IPS DF 6.9 (cell line): ENCODE measurements at regions not wholly inside any gene's neighbourhood (a gene's known extent, or its start where the extent isn't known, plus 50 kb on each side); places are given as distances from the start of the nearest gene placed in this dataset.

Experiments
- DNase-seq: peaks from one replicate; pipeline ENCODE4 v3.0.0-alpha.2; 2013; ENCODE audit warnings: low read depth, low spot score
- H3K27ac ChIP-seq: one replicate; pipeline ENCODE4 v1.5.1; 2013; ENCODE audit warnings: low read length, control low read depth
- H3K27me3 ChIP-seq: 2 replicates; pipeline ENCODE4 v1.6.1; 2013; ENCODE audit warnings: mild to moderate bottlenecking, low read length; ENCODE audit not compliant: control insufficient read depth, insufficient read depth
- H3K36me3 ChIP-seq: 2 replicates; pipeline ENCODE4 v1.6.1; 2013; ENCODE audit warnings: low read length; ENCODE audit not compliant: control insufficient read depth, insufficient read depth
- H3K4me1 ChIP-seq: 2 replicates; pipeline ENCODE4 v1.6.1; 2013; ENCODE audit warnings: low read length; ENCODE audit not compliant: control insufficient read depth, insufficient read depth
- H3K4me3 ChIP-seq: 2 replicates; pipeline ENCODE4 v1.5.1; 2013; ENCODE audit warnings: mild to moderate bottlenecking, low read length
- H3K9me3 ChIP-seq: 2 replicates; pipeline ENCODE4 v1.6.1; 2013; ENCODE audit warnings: low read length, inconsistent platforms; ENCODE audit not compliant: control insufficient read depth, insufficient read depth
- WGBS: extraction: QIAGEN DNeasy Blood & Tissue Kit; methylation state at CpG from one replicate; pipeline ENCODE4 v1.1.7; 2013; ENCODE audit warnings: mixed read lengths, missing lambda C conversion rate; ENCODE audit not compliant: insufficient read length, insufficient coverage; 5-methylcytosine and 5-hydroxymethylcytosine counted together

DNA sequence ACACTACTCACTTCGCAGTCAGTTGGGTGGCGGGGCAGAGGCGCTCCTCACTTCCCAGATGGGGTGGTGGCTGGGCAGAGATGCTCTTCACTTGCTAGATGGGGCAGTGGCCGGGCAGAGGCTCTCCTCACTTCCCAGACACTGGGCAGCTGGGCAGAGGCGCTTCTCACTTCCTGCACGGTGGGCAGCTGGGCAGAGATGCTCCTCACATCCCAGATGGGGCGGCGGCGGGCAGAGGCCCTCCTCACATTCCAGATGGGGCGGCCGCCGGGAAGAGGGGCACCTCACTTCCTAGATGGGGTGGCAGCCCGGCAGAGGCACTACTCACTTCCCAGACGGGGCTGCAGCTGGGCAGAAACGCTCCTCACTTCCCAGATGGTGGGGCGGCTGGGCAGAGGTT, 199.8 kb downstream of the RTL9 start:
- WGBS = no CpG with 5 or more reads among the region's 16 CpGs
- Histone ChIP-seq H3K9me3 (no peaks in the 10 kb centered on the region), H3K27ac (no peak overlapping the region), H3K36me3 (no peaks in the 10 kb centered on the region), H3K4me1 (no peaks in the 10 kb centered on the region), H3K4me3 (no peak overlapping the region), H3K27me3 (no peaks in the 10 kb centered on the region)
- DNase-seq = no peak

DNA sequence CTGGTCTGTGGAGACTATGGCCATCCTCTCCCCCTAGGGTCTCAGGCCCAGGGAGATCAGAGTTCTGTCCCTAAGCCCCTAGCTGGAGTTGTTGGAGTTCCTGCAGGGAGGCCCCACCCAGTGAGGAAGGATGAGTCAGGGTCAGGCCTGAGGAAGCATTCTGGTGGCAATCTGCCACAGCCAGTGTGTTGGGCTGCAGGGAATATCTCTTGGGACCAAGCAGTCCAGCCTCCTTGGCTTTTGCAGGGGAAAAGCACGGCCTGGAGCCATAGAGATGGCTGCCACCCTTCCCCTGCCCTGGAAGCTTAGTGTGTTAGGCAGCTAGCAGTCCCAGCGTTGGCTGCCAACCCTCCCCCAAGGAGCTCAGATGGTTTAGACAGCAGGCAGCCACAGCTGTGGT, 202.4 kb downstream of the RTL9 start:
- H3K9me3 ChIP-seq = no peaks in the 10 kb centered on the region
- DNase-seq = no peak
- no CpG with 5 or more reads among the region's 2 CpGs for WGBS
- H3K27me3 ChIP-seq = no peaks in the 10 kb centered on the region
- H3K36me3 ChIP-seq = no peaks in the 10 kb centered on the region
- H3K4me1 ChIP-seq = no peaks in the 10 kb centered on the region
- no peak overlapping the region for H3K4me3 ChIP-seq
- no peak overlapping the region for H3K27ac ChIP-seq

DNA sequence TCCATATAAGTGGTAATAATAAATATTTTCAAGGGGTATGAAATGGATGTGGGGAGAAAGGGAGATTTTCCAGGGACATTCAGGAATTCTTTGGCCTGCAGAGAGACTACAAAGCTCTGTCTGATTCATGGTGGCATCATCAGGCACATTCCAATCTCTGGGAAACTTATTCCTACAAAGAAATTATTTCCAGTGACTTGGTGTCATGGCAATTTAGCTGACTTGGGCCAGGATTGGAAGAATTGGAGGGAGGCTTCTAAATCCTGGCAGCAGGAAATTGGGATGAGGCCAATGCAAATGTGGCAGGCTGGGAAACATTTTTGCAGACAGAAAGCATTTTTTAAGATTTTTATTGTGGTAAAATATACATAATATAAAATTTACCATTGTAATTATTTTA, 204.6 kb downstream of the RTL9 start:
- no peak for DNase-seq
- Histone ChIP-seq H3K27ac (no peak overlapping the region), H3K36me3 (no peaks in the 10 kb centered on the region), H3K4me3 (no peak overlapping the region), H3K9me3 (no peaks in the 10 kb centered on the region), H3K4me1 (no peaks in the 10 kb centered on the region), H3K27me3 (no peaks in the 10 kb centered on the region)

DNA sequence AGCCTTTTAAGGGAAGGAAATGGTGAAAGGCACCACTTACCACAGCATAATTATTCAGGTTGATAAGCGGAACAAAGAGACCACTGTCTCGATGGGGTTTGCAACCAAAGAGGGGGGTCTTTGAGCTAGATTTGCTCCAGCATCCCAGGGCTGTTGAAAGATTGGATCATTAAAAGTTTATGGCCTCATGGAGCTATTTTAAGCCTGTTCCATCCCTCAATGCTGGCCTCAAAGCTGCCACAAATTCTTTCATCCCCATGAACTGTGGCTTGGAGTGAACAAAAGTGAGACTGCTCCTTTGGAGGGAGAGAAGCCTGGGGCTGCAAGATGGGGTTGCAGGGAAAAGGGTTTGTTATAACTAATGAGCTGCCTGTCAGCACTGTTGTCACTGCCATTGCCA, 209.8 kb downstream of the RTL9 start:
- Histone ChIP-seq H3K4me1 (no peaks in the 10 kb centered on the region), H3K4me3 (no peak overlapping the region), H3K27me3 (no peaks in the 10 kb centered on the region), H3K9me3 (no peaks in the 10 kb centered on the region), H3K27ac (no peak overlapping the region), H3K36me3 (no peaks in the 10 kb centered on the region)
- DNase-seq = no peak
- WGBS = no CpG with 5 or more reads among the region's 2 CpGs

DNA sequence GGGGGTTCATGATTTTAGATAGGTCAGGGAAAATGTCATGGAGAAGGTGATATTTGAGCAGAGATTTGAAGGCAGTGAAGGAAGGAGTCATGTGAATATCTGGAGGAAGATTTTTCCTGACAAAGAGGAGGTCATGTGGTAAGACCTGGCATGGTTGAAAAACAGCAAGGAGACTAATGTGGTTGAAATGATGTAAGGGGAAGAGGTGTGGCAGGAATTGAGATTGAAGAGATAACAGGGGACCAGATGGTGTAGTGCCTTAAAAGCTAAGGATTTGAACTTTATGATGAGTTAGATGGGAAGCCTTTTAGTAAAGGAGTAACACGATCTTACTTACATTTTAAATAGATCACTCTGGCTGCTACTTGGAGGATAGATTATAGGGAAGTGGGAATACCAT, 210.9 kb downstream of the RTL9 start:
- Histone ChIP-seq H3K9me3 (no peaks in the 10 kb centered on the region), H3K4me1 (no peaks in the 10 kb centered on the region), H3K36me3 (no peaks in the 10 kb centered on the region), H3K27me3 (no peaks in the 10 kb centered on the region), H3K27ac (no peak overlapping the region), H3K4me3 (no peak overlapping the region)
- DNase-seq = no peak
- WGBS = no CpG with 5 or more reads among the region's 1 CpG

DNA sequence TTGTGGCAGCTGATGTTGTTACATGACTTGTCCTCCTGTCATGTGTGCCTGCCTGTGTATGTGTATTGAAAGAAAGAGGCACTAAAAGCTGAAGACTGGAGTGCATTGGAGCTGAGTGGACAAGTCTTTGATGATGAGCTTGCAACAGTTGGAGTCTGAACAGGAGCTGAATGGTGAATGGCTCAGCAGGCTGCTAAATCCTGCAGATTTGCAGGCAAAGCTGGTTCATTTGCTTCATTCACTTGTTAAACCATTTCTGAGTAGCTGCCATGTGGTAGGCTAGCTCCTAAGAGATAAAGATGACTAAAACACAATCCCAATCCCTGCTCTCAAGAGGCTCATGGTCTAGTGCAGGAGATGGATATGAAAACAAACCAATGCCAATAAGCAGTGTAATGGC, 217.3 kb downstream of the CHRDL1 start:
- DNase-seq = no peak
- no peaks in the 10 kb centered on the region for H3K27me3 ChIP-seq

DNA sequence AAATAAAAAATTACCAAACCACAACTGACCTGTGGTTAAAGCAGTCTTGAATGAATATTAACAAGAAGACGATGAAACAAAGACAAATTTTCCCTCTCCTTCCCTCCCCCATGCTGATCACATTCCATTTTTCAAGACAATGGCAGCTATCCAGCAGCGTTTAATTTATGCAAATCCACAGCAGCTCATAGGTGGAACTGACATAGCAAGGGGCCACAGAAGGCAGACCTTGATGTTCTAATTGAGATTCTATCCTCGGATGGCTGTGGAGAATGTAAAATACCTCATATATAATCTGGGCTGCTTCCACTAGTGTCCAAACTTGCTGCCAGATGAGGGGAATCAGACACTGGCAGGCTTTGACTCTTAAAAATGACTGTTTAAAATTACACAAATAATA, 211.5 kb downstream of the CHRDL1 start:
- Histone ChIP-seq H3K36me3 (no peaks in the 10 kb centered on the region), H3K4me1 (no peaks in the 10 kb centered on the region), H3K27me3 (no peaks in the 10 kb centered on the region), H3K27ac (no peak overlapping the region), H3K4me3 (no peak overlapping the region), H3K9me3 (no peaks in the 10 kb centered on the region)
- no peak for DNase-seq
- no CpG with 5 or more reads among the region's 3 CpGs for WGBS

More for the DNA sequence above, 217.3 kb downstream of the CHRDL1 start:
- Histone ChIP-seq H3K4me3 (no peak overlapping the region), H3K4me1 (peaks cover 1% of the 10 kb centered on the region; the same call in 1 of the 2 replicates), H3K27ac (no peak overlapping the region), H3K9me3 (no peaks in the 10 kb centered on the region), H3K36me3 (no peaks in the 10 kb centered on the region)

DNA sequence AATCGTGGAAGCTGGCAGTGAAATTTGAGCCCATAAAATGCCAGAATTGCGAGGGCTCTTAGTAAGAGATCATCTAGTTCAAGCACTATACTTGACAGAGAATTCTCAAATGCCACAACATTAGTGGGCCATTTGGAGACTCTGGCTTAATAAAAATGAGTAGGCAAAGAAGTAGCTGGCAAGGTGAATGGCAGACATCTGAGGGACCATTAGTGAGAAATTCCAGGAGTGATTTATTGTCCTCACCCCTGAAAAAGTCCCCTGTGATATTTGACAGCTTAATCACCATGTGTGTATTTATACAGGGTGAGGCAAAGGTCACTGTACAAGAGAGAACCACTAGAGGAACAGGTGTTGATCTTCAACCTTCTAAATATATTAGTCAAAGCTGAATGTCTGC, 207.5 kb downstream of the CHRDL1 start:
- no peaks in the 10 kb centered on the region for H3K9me3 ChIP-seq
- no peak overlapping the region for H3K27ac ChIP-seq
- H3K36me3 ChIP-seq = no peaks in the 10 kb centered on the region
- H3K4me1 ChIP-seq = no peaks in the 10 kb centered on the region
- no CpG with 5 or more reads among the region's 2 CpGs for WGBS
- no peak overlapping the region for H3K4me3 ChIP-seq
- no peak for DNase-seq
- H3K27me3 ChIP-seq = no peaks in the 10 kb centered on the region

DNA sequence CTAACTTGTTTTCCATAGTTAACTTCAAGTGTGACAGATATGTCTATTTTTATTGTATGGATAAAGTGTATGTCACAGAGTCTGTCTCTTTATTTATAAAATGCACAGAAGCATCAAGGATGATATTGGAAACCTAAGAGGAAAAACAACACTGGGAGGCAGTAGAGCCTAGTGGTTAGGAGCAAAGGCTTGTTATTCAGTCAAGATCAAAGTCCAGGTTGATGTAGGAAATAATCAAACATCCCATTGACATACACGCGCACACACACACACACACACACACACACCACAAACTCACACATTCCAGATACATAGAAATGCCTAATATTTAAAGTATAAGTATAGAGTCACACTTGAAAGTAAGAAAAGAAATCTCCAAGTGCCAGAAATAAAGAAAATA, 206.8 kb downstream of the CHRDL1 start:
- no peaks in the 10 kb centered on the region for H3K36me3 ChIP-seq
- H3K4me3 ChIP-seq = no peak overlapping the region
- H3K4me1 ChIP-seq = no peaks in the 10 kb centered on the region
- no CpG with 5 or more reads among the region's 2 CpGs for WGBS
- no peak overlapping the region for H3K27ac ChIP-seq
- no peaks in the 10 kb centered on the region for H3K9me3 ChIP-seq
- no peak for DNase-seq
- no peaks in the 10 kb centered on the region for H3K27me3 ChIP-seq

DNA sequence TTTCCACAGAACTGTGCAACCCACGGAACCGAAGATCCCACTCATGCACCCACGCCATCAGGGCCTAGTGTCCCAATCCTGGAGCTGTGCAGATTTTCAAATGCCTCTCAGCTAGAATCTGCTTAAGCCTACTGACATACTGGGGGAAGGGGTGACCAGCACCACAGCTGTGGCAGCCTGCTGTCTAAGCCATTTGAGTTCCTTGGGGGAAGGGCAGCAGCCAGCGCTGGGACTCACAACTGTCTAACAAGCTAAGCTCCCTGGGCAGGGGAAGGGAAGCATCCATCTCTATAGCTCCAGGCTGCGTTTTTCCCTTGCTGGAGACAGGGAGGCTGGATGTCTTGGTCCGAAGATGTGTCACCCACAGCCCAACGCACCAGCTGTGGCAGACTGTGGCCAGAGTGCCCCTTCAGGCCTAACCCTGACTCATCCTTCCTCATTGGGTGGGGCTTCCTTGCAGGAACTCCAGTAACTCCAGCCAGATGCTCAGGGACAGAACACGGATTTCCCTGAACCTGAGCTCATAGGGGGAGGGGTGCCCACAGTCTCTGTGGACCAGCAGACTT, 194.8 kb downstream of the CHRDL1 start:
- Histone ChIP-seq H3K4me1 (no peaks in the 10 kb centered on the region), H3K9me3 (no peaks in the 10 kb centered on the region), H3K27me3 (no peaks in the 10 kb centered on the region), H3K36me3 (no peaks in the 10 kb centered on the region), H3K27ac (no peak overlapping the region), H3K4me3 (no peak overlapping the region)
- no peak for DNase-seq
- WGBS = no CpG with 5 or more reads among the region's 8 CpGs

DNA sequence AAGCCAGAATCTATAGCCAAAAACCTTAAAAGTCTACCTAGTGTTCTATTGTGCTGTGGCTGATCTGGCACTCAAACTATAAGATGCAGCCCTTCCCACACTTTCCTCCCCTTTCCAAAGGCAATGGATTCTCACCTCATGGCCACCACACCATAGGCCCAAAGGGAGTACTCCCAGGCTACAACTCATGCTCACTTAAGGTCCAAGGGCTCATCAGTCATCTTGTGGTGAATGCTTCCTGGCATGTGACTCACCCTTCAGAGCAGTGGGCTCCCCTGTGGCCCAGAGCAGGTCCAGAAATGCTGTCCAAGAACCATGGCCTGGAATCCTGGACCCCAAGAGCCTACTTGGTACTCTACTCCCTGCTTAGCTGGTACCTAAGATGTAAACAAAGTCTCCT, 181.0 kb downstream of the CHRDL1 start:
- Histone ChIP-seq H3K27me3 (no peaks in the 10 kb centered on the region), H3K27ac (no peak overlapping the region), H3K36me3 (no peaks in the 10 kb centered on the region), H3K4me3 (no peak overlapping the region), H3K9me3 (no peaks in the 10 kb centered on the region), H3K4me1 (no peaks in the 10 kb centered on the region)
- no peak for DNase-seq
